Right lobe of liver (tissue), 6 donors: ENCODE measurements at regions not wholly inside any gene's neighbourhood (a gene's known extent, or its start where the extent isn't known, plus 50 kb on each side); places are given as distances from the start of the nearest gene placed in this dataset.

Experiments used
- ATAC-seq, 4 donors: fragments of 200-7000 bp; cut with Tn5 transposase; one replicate each; pipeline ENCODE4 v1.9.1; 2020; ENCODE audit warnings: mild to moderate bottlenecking in 4 of 4, moderate library complexity in 4 of 4
- DNase-seq, 3 donors: peaks; one replicate each; pipeline ENCODE4 v3.0.0-alpha.2; 2020
- H3K27ac ChIP-seq, 3 donors: fragments of 200-600 bp; one replicate each; pipeline ENCODE4 v1.8.0; 2022
- H3K27me3 ChIP-seq, 2 donors: fragments of 200-600 bp; one replicate each; pipeline ENCODE4 v1.8.0; 2022
- H3K36me3 ChIP-seq, 4 donors: fragments of 200-600 bp; sonication (generic) in 1 of 4; one replicate each; pipeline versions ENCODE4 v1.5.1 to v1.8.0; 2017 to 2022; ENCODE audit warnings: control low read depth in 1 of 4
- H3K4me1 ChIP-seq, 4 donors: fragments of 200-600 bp; sonication (generic) in 1 of 4; one replicate each; pipeline versions ENCODE4 v1.5.1 to v1.8.0; 2017 to 2022; ENCODE audit warnings: control low read depth in 1 of 4
- H3K4me3 ChIP-seq, 3 donors: fragments of 200-600 bp; one replicate each; pipeline ENCODE4 v1.8.0; 2022
- H3K9me3 ChIP-seq, 4 donors: fragments of 200-600 bp; sonication (generic) in 1 of 4; one replicate each; pipeline versions ENCODE4 v1.5.1 to v1.8.0; 2017 to 2022; ENCODE audit warnings: control low read depth in 1 of 4
- POLR2A ChIP-seq: fragments of 450-650 bp; IDR thresholded peaks from one replicate; pipeline ENCODE4 v1.6.1; 2017; ENCODE audit warnings: antibody characterized with exemption, mild to moderate bottlenecking
- WGBS: methylation state at CpG from one replicate; pipeline ENCODE4 v1.1.6; 2018; ENCODE audit warnings: low coverage, low lambda C conversion rate; ENCODE audit not compliant: insufficient coverage; ENCODE audit errors: missing lambda C conversion rate; 5-methylcytosine and 5-hydroxymethylcytosine counted together
- intact Hi-C, 2 donors: fragments of 100-400 bp; cut with DNase I; formaldehyde crosslinking; loops; one replicate each; pipeline versions ENCODE4 v1.11.2 to v1.14.1; 2022
- TF ChIP-seq, protein P1 (sequence below), 4 donors: fragments of 200-600 bp in 3 of 4; fragments of 450-650 bp in 1 of 4; IDR thresholded peaks; one replicate each; pipeline versions ENCODE4 v1.5.1 to v1.8.0; 2016 to 2022; ENCODE audit warnings: antibody characterized with exemption in 4 of 4, mild to moderate bottlenecking in 2 of 4
- donor health status: DM: no; HTN: yes; CAD: no.
- donor health status: DM: no; HTN: no; CAD: no.
- donor health status: DM: no; HTN: no; CAD: no.
- donor health status: DM: no; HTN: yes; CAD: no.
- donor health status: DM: no; HTN: yes; CAD: no.

DNA sequence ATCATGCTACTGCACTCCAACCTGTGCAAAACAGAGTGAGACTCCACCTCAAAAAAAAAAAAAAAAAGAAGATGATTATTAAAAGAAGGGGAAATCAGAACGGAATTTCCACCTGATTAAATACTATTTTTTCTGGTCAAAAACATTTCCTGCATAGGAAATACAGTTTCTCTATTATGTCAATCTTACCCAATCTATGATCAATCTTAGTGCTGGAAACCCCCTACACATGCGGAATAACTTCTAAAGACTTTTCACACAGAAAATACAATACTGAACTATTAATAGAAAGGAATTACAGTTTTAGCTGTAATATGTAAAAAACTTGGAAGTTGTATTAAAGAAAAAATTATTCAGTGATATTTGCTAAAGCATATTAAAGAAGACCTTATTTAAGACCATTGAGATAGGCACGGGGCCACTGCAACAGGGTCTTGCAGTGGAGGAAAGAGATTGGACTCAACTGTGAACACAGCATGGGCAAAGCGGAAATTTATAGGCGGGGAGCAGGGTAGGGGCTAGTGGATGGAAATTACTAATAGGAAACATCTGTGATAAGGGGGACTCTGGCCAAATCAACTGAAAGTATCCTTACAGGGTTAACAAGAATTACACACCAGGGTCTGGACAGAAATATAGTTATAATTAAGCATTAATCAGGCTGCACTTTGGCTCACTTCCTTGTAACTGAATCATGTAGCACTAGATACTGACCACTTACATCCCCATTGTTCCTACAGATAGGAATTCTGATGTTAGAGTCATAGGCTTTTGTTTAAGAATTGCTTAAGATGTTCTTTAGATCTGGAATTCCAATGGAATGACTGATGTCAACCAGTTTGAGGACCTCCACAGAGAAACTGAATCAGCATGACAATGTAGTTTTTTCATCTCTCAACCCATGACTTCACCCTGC is 411.5 kb upstream of the DDI1 start:
- H3K36me3 ChIP-seq: no peaks in the 10 kb centered on the region
- DNase-seq: no peak
- no peaks in the 10 kb centered on the region for H3K4me1 ChIP-seq
- ATAC-seq: peak in 2 of 4 donors; percentile 30 to 44
- no peak overlapping the region for H3K27ac ChIP-seq
- no peak overlapping the region for H3K4me3 ChIP-seq
- no peaks in the 10 kb centered on the region for H3K27me3 ChIP-seq
- intact Hi-C loops: no loop called here
- 47% methylated on average over 5 of the region's 5 CpGs for WGBS
- no peak for TF ChIP-seq POLR2A
- TF ChIP-seq, protein P1, sequence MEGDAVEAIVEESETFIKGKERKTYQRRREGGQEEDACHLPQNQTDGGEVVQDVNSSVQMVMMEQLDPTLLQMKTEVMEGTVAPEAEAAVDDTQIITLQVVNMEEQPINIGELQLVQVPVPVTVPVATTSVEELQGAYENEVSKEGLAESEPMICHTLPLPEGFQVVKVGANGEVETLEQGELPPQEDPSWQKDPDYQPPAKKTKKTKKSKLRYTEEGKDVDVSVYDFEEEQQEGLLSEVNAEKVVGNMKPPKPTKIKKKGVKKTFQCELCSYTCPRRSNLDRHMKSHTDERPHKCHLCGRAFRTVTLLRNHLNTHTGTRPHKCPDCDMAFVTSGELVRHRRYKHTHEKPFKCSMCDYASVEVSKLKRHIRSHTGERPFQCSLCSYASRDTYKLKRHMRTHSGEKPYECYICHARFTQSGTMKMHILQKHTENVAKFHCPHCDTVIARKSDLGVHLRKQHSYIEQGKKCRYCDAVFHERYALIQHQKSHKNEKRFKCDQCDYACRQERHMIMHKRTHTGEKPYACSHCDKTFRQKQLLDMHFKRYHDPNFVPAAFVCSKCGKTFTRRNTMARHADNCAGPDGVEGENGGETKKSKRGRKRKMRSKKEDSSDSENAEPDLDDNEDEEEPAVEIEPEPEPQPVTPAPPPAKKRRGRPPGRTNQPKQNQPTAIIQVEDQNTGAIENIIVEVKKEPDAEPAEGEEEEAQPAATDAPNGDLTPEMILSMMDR (IDR thresholded peaks at IDR 0.05): no peak
- H3K9me3 ChIP-seq: no peaks in the 10 kb centered on the region

DNA sequence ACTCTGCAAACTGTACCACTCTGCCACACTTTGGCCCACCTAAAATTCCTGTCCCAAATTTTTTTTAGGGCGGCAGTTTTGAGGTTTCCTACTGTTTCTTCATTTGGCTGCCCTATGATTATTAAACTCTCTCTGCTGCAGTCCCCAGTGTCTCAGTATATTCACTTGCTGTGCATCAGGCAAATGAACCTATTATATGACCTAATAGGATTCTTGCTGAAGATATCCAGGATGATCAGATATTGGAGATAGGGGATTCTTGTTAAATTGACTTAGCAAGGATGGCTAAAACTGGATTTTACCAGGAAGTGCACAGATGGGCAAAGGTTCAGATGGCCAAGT is 410.8 kb upstream of the DDI1 start:
- DNase-seq: no peak
- Histone ChIP-seq H3K4me1 (no peaks in the 10 kb centered on the region), H3K4me3 (no peak overlapping the region), H3K27ac (no peak overlapping the region), H3K9me3 (no peaks in the 10 kb centered on the region), H3K27me3 (no peaks in the 10 kb centered on the region), H3K36me3 (no peaks in the 10 kb centered on the region)
- no peak for TF ChIP-seq POLR2A
- TF ChIP-seq, protein P1 (IDR thresholded peaks at IDR 0.05): no peak
- no peak for ATAC-seq
- intact Hi-C loops: no loop called here
- 0% methylated on average over 1 of the region's 1 CpG for WGBS

DNA sequence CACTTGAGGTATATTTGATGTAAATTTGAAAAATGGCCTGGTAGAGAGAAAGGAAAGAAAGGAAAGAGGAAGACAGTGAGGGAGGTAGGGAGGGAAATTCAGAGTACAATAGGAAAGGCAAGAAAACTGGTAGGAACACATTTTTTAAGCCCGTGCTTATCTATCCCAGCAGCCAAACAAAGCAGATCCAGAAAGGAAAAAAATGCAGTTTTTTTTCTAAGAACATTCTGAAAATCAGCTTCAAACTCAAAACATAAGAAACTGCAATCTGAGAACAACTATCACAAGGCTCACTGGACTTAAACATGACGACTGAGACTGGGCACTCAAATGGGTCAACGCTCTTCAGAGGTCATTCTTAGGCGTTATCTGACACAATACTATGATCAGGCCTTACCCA is 408.3 kb upstream of the DDI1 start:
- ATAC-seq: no peak
- Histone ChIP-seq H3K27ac (no peak overlapping the region), H3K36me3 (no peaks in the 10 kb centered on the region), H3K4me3 (no peak overlapping the region), H3K9me3 (no peaks in the 10 kb centered on the region), H3K4me1 (no peaks in the 10 kb centered on the region), H3K27me3 (no peaks in the 10 kb centered on the region)
- no peak for TF ChIP-seq POLR2A
- TF ChIP-seq, protein P1 (IDR thresholded peaks at IDR 0.05): no peak
- DNase-seq: no peak
- intact Hi-C loops: no loop called here
- 77% methylated on average over 4 of the region's 4 CpGs for WGBS

DNA sequence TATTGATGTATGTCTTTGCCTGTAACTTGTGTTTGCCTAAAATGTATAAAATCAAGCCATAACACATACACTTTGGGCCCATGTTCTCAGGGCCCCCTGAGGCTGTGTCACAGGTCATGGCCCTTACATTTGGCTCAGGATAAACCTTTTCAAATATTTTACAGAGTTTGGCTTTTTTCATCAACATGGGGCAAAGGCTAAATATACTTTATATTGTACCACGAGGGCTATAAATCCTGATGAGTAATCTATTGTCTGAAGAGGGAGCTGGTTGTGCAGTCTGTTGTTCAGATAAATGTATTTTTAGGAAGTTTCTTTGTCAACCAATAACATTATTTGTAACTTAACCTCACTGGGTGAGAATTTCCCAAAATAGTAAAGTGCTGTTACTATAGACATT is 404.6 kb upstream of the DDI1 start:
- WGBS: 21% methylated on average over 1 of the region's 1 CpG
- Histone ChIP-seq H3K36me3 (no peaks in the 10 kb centered on the region), H3K9me3 (no peaks in the 10 kb centered on the region), H3K27ac (no peak overlapping the region), H3K4me3 (no peak overlapping the region), H3K27me3 (no peaks in the 10 kb centered on the region), H3K4me1 (no peaks in the 10 kb centered on the region)
- ATAC-seq: no peak
- no peak for DNase-seq
- TF ChIP-seq, protein P1 (IDR thresholded peaks at IDR 0.05): no peak
- TF ChIP-seq POLR2A: no peak
- intact Hi-C loops: no loop called here
